Endothelial cell of umbilical vein (primary cell): ENCODE measurements at regions not wholly inside any gene's neighbourhood (a gene's known extent, or its start where the extent isn't known, plus 50 kb on each side); places are given as distances from the start of the nearest gene placed in this dataset.

Source experiments
- BruUV-seq: library from RNA; stranded (reverse); fragments of 400-500 nt; replicated peaks from 2 replicates; lab custom pipeline; 2021; lab: Mats Ljungman, UMichigan
- CTCF ChIA-PET: fragments of 300-600, 350-600 bp; sonication (Branson Sonifier 250); formaldehyde crosslinking; loops from one replicate; lab custom pipeline; 2021; ENCODE audit warnings: antibody characterized with exemption, inconsistent platforms; lab: Charles Lee
- POLR2A ChIA-PET: fragments of 300-600, 350-600 bp; sonication (Branson Sonifier 250); formaldehyde crosslinking; loops from one replicate; lab custom pipeline; 2021; ENCODE audit warnings: antibody characterized with exemption, inconsistent platforms; lab: Charles Lee
- DNase-seq: peaks from one replicate; pipeline ENCODE4 v3.0.0-alpha.2; 2011; ENCODE audit warnings: low read depth, low spot score
- FAIRE-seq: peaks from 2 replicates; lab custom pipeline; 2011; peaks lifted over from hg19 to GRCh38; lab: Jason Lieb, UNC
- H2AFZ ChIP-seq: 2 replicates; pipeline ENCODE4 v1.6.0; 2012; ENCODE audit warnings: low read depth, low read length, control low read depth, inconsistent platforms
- H3K27ac ChIP-seq: 2 replicates; pipeline ENCODE4 v1.5.1; 2011; ENCODE audit warnings: low read depth, mild to moderate bottlenecking, control low read depth, low read length, moderate library complexity; ENCODE audit not compliant: insufficient read depth
- H3K27me3 ChIP-seq, 2 experiments: 2 replicates each; pipeline versions ENCODE4 v1.6.0 to v1.6.1; 2011; ENCODE audit warnings: low read length in 2 of 2, mixed read lengths in 1 of 2; ENCODE audit not compliant: control insufficient read depth in 2 of 2, insufficient read depth in 2 of 2
- H3K36me3 ChIP-seq, 2 experiments: 2 replicates in 1 of 2; 3 replicates in 1 of 2; pipeline ENCODE4 v1.5.1; 2011; ENCODE audit warnings: low read length in 2 of 2, mild to moderate bottlenecking in 1 of 2, moderate library complexity in 1 of 2; ENCODE audit not compliant: control insufficient read depth in 2 of 2, insufficient read depth in 2 of 2; ENCODE audit errors: extremely low read depth in 1 of 2
- H3K4me1 ChIP-seq: 3 replicates; pipeline ENCODE4 v1.5.1; 2011; ENCODE audit warnings: mild to moderate bottlenecking, low read length; ENCODE audit not compliant: control insufficient read depth, insufficient read depth; ENCODE audit errors: extremely low read depth
- H3K4me2 ChIP-seq: 2 replicates; pipeline ENCODE4 v1.6.1; 2011; ENCODE audit warnings: low read length, control low read depth, mixed read lengths; ENCODE audit not compliant: insufficient read depth
- H3K4me3 ChIP-seq, 3 experiments: fragments of 200-600 bp in 1 of 3; sonication (generic), shearing (Covaris generic) in 1 of 3; replicated peaks in 1 of 3; 2 replicates each; pipeline ENCODE4 v1.5.1; 2011 to 2016; ENCODE audit warnings: control low read depth in 3 of 3, low read length in 3 of 3, mild to moderate bottlenecking in 2 of 3, inconsistent platforms in 1 of 3, low read depth in 1 of 3, moderate library complexity in 1 of 3; ENCODE audit not compliant: insufficient read depth in 1 of 3
- H3K79me2 ChIP-seq: 2 replicates; pipeline ENCODE4 v1.6.0; 2012; ENCODE audit warnings: low read length, inconsistent platforms; ENCODE audit not compliant: control insufficient read depth, insufficient read depth
- H3K9ac ChIP-seq: replicated peaks from 2 replicates; pipeline ENCODE3; 2011; ENCODE audit warnings: low read length, control low read depth; ENCODE audit not compliant: insufficient read depth; ENCODE audit errors: extremely low read depth
- H3K9me1 ChIP-seq: replicated peaks from 3 replicates; pipeline ENCODE4 v1.6.0; 2011; ENCODE audit warnings: mild to moderate bottlenecking, low read length; ENCODE audit not compliant: control insufficient read depth, insufficient read depth; ENCODE audit errors: extremely low read depth
- H3K9me3 ChIP-seq: replicated peaks from 2 replicates; pipeline ENCODE4 v1.5.1; 2012; ENCODE audit warnings: low read length, inconsistent platforms; ENCODE audit not compliant: control insufficient read depth, insufficient read depth
- H4K20me1 ChIP-seq: replicated peaks from 2 replicates; pipeline ENCODE3; 2011; ENCODE audit warnings: mild to moderate bottlenecking, low read length; ENCODE audit not compliant: control insufficient read depth, insufficient read depth; ENCODE audit errors: extremely low read depth
- EZH2 ChIP-seq: IDR thresholded peaks from 2 replicates; pipeline ENCODE4 v1.6.1; 2012; ENCODE audit warnings: borderline replicate concordance, low read depth, mild to moderate bottlenecking, moderate library complexity, low read length, inconsistent platforms; ENCODE audit not compliant: severe bottlenecking
- FOS ChIP-seq: IDR thresholded peaks from 2 replicates; pipeline ENCODE4 v1.6.1; 2011; ENCODE audit warnings: mild to moderate bottlenecking, low read length, moderate library complexity, borderline replicate concordance; ENCODE audit not compliant: insufficient read depth
- GATA2 ChIP-seq: IDR thresholded peaks from 2 replicates; pipeline ENCODE4 v1.7.0; 2011; ENCODE audit warnings: low read depth, mild to moderate bottlenecking, moderate library complexity, mixed read lengths, low read length; ENCODE audit not compliant: insufficient read length, insufficient read depth
- JUN ChIP-seq: IDR thresholded peaks from 2 replicates; pipeline ENCODE4 v1.6.1; 2011; ENCODE audit warnings: borderline replicate concordance, low read depth; ENCODE audit not compliant: insufficient read length, insufficient read depth
- MAX ChIP-seq: IDR thresholded peaks from 2 replicates; pipeline ENCODE4 v1.6.1; 2011; ENCODE audit not compliant: insufficient read depth, insufficient read length
- POLR2A ChIP-seq: IDR thresholded peaks from 2 replicates; pipeline ENCODE4 v1.6.1; 2012; ENCODE audit warnings: low read depth, mild to moderate bottlenecking, control low read depth, low read length
- POLR2AphosphoS5 ChIP-seq: IDR thresholded peaks from 2 replicates; pipeline ENCODE4 v1.6.1; 2012; ENCODE audit warnings: low read depth, mild to moderate bottlenecking, control low read depth, low read length, moderate library complexity; ENCODE audit not compliant: insufficient read depth
- dilution Hi-C: fragments of 300-500 bp; cut with MboI; formaldehyde crosslinking; loops from one replicate; pipeline ENCODE4 v1.15.0; 2019; ENCODE audit warnings: low sequenced_read_pairs; ENCODE audit not compliant: extremely low pct_ligation_motif_present
- intact Hi-C: fragments of 100-400 bp; cut with micrococcal nuclease; formaldehyde crosslinking; loops from one replicate; pipeline ENCODE4 v1.10.0; 2022
- TF ChIP-seq, protein P1 (sequence below), 2 donors: IDR thresholded peaks; 1 replicate in 1 of 2; 2 replicates in 1 of 2; pipeline ENCODE4 v1.5.1; 2011; ENCODE audit warnings: low read length in 2 of 2, mild to moderate bottlenecking in 2 of 2, moderate library complexity in 2 of 2, control low read depth in 1 of 2, inconsistent platforms in 1 of 2, low read depth in 1 of 2; ENCODE audit not compliant: insufficient read depth in 1 of 2; ENCODE audit errors: extremely low read depth in 1 of 2

DNA sequence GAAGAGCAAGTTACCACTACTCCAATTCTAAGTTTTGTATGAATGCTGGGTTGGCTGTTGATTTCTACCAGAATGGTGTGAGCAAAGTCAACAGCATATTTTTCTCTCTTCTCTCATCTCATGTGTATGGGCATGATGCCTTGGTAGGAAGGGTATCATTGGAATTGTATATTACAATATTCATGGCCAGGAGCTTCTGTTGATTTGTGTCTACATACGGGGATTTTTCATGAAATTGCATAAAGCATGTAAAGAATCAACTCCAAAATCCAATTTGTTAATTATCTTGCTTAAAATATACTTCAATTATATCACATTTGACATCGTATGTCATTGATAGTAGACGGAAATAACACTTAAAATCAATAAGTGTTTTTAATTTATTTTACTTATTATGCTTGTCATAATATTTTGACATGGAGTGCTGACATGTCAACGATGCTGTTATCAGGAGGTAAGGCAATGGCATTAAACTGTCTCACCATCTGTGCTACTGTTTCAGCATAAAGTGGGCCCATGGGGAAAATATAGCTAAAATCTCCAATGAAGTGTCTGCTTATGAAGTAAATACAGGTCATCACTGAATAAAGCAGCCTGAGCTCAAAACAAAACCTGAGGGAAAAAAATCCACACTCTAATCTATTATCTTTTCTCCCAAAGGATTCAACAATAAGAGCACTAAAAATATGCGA, 142.2 kb upstream of the NBPF11 start:
- no TSS peak for BruUV-seq
- DNase-seq (no peak), FAIRE-seq (no peak)
- no peak overlapping the region for H3K4me3 ChIP-seq
- H3K27me3 ChIP-seq = peaks cover 2 to 3% of the 10 kb centered on the region in 2 experiments
- H3K79me2 ChIP-seq = no peaks in the 10 kb centered on the region
- H3K9me1 ChIP-seq = no peaks in the 10 kb centered on the region
- H3K9me3 ChIP-seq = no peaks in the 10 kb centered on the region
- no peak overlapping the region for H3K27ac ChIP-seq
- H3K9ac ChIP-seq = no peak overlapping the region
- intact Hi-C loops (no loop called here), dilution Hi-C loops (no loop called here)
- H3K36me3 ChIP-seq = no peaks in the 10 kb centered on the region
- TF ChIP-seq EZH2 = no peak
- no peak for TF ChIP-seq POLR2AphosphoS5
- TF ChIP-seq FOS = no peak
- TF ChIP-seq MAX = no peak
- TF ChIP-seq GATA2 = no peak
- TF ChIP-seq, protein P1, sequence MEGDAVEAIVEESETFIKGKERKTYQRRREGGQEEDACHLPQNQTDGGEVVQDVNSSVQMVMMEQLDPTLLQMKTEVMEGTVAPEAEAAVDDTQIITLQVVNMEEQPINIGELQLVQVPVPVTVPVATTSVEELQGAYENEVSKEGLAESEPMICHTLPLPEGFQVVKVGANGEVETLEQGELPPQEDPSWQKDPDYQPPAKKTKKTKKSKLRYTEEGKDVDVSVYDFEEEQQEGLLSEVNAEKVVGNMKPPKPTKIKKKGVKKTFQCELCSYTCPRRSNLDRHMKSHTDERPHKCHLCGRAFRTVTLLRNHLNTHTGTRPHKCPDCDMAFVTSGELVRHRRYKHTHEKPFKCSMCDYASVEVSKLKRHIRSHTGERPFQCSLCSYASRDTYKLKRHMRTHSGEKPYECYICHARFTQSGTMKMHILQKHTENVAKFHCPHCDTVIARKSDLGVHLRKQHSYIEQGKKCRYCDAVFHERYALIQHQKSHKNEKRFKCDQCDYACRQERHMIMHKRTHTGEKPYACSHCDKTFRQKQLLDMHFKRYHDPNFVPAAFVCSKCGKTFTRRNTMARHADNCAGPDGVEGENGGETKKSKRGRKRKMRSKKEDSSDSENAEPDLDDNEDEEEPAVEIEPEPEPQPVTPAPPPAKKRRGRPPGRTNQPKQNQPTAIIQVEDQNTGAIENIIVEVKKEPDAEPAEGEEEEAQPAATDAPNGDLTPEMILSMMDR (IDR thresholded peaks at IDR 0.05; ENCODE audit: extremely low read depth in 1 of 2, insufficient read depth in 1 of 2, low read depth in 1 of 2, low read length in 2 of 2) = no peak
- TF ChIP-seq JUN = no peak
- no peak for TF ChIP-seq POLR2A
- POLR2A ChIA-PET = no interaction called here
- no peak overlapping the region for H2AFZ ChIP-seq
- CTCF ChIA-PET = no interaction called here
- no peaks in the 10 kb centered on the region for H3K4me1 ChIP-seq
- no peak overlapping the region for H3K4me2 ChIP-seq
- H4K20me1 ChIP-seq = no peaks in the 10 kb centered on the region
